ENCODE measurements at regions not wholly inside any gene's neighbourhood (a gene's known extent, or its start where the extent isn't known, plus 50 kb on each side); places are given as distances from the start of the nearest gene placed in this dataset.

- Histone ChIP-seq H3K36me3 (ENCODE audit: low read depth) (no peaks in the 10 kb centered on the region), H3K4me1 (ENCODE audit: low read depth) (no peaks in the 10 kb centered on the region), H3K4me3 (no peak overlapping the region), H3K9me3 (no peaks in the 10 kb centered on the region)
- ATAC-seq (no peak), DNase-seq (no peak)
- no peak for TF ChIP-seq CTCF (IDR thresholded peaks at IDR 0.05)
- intact Hi-C loops (cut with DNase I, micrococcal nuclease), result no loop called here
Measured at GRCh38 chr10:126732308-126732707, 61.8 kb upstream of the C10orf90 start.

- intact Hi-C loops (cut with DNase I, micrococcal nuclease), result no loop called here
Measured at GRCh38 chr10:126732868-126733267, 62.4 kb upstream of the C10orf90 start.

GRCh38 chr10:126734015-126734414 is 63.5 kb upstream of the C10orf90 start:
- intact Hi-C loops (cut with DNase I, micrococcal nuclease), result no loop called here
- no peak for ATAC-seq
- no peak for DNase-seq
- H3K4me1 ChIP-seq (ENCODE audit: low read depth), result no peaks in the 10 kb centered on the region
- H3K4me3 ChIP-seq, result no peak overlapping the region
- no peaks in the 10 kb centered on the region for H3K36me3 ChIP-seq (ENCODE audit: low read depth)
- no peaks in the 10 kb centered on the region for H3K9me3 ChIP-seq
- TF ChIP-seq CTCF (IDR thresholded peaks at IDR 0.05), result no peak

More at GRCh38 chr10:126732868-126733267, 62.4 kb upstream of the C10orf90 start:
- ATAC-seq (no peak), DNase-seq (no peak)
- H3K4me3 ChIP-seq, result no peak overlapping the region
- no peaks in the 10 kb centered on the region for H3K4me1 ChIP-seq (ENCODE audit: low read depth)
- TF ChIP-seq CTCF (IDR thresholded peaks at IDR 0.05), result no peak
- H3K36me3 ChIP-seq (ENCODE audit: low read depth), result no peaks in the 10 kb centered on the region
- H3K9me3 ChIP-seq, result no peaks in the 10 kb centered on the region

- no peak for TF ChIP-seq CTCF (IDR thresholded peaks at IDR 0.05)
- H3K36me3 ChIP-seq (ENCODE audit: low read depth), result no peaks in the 10 kb centered on the region
- H3K4me1 ChIP-seq (ENCODE audit: low read depth), result no peaks in the 10 kb centered on the region
- no peak overlapping the region for H3K4me3 ChIP-seq
- intact Hi-C loops (cut with DNase I, micrococcal nuclease), result no loop called here
- H3K9me3 ChIP-seq, result no peaks in the 10 kb centered on the region
- ATAC-seq (no peak), DNase-seq (no peak)
Measured at GRCh38 chr10:126734967-126735366, 64.5 kb upstream of the C10orf90 start.

GRCh38 chr10:126736142-126736541 is 65.6 kb upstream of the C10orf90 start:
- intact Hi-C loops (cut with DNase I, micrococcal nuclease), result no loop called here
- ATAC-seq, result no peak
- Histone ChIP-seq H3K4me1 (ENCODE audit: low read depth) (no peaks in the 10 kb centered on the region), H3K36me3 (ENCODE audit: low read depth) (no peaks in the 10 kb centered on the region), H3K4me3 (no peak overlapping the region), H3K9me3 (no peaks in the 10 kb centered on the region)
- DNase-seq, result no peak
- no peak for TF ChIP-seq CTCF (IDR thresholded peaks at IDR 0.05)

GRCh38 chr10:126736727-126737126 is 66.2 kb upstream of the C10orf90 start:
- no peaks in the 10 kb centered on the region for H3K36me3 ChIP-seq (ENCODE audit: low read depth)
- no peak for TF ChIP-seq CTCF (IDR thresholded peaks at IDR 0.05)
- H3K4me1 ChIP-seq (ENCODE audit: low read depth), result no peaks in the 10 kb centered on the region
- no peak for DNase-seq
- no peak for ATAC-seq
- intact Hi-C loops (cut with DNase I, micrococcal nuclease), result no loop called here
- no peak overlapping the region for H3K4me3 ChIP-seq
- H3K9me3 ChIP-seq, result no peaks in the 10 kb centered on the region

Data from mucosa of descending colon (tissue), 3 donors.